Esophagus (tissue), 2 donors: ENCODE measurements at regions not wholly inside any gene's neighbourhood (a gene's known extent, or its start where the extent isn't known, plus 50 kb on each side); places are given as distances from the start of the nearest gene placed in this dataset.

ENCODE experiments used
- H3K27ac ChIP-seq, 2 donors: one replicate each; pipeline ENCODE4 v1.5.1; 2013; ENCODE audit warnings: low read depth in 2 of 2, mild to moderate bottlenecking in 2 of 2, inconsistent platforms in 1 of 2, low read length in 1 of 2, moderate library complexity in 1 of 2
- H3K27me3 ChIP-seq, 2 donors: one replicate each; pipeline ENCODE4 v1.6.1; 2013; ENCODE audit warnings: low read length in 2 of 2, control low read depth in 1 of 2, mild to moderate bottlenecking in 1 of 2; ENCODE audit not compliant: insufficient read depth in 2 of 2, control insufficient read depth in 1 of 2
- H3K36me3 ChIP-seq, 2 donors: one replicate each; pipeline ENCODE4 v1.6.1; 2013; ENCODE audit warnings: low read length in 1 of 2; ENCODE audit not compliant: control insufficient read depth in 2 of 2, insufficient read depth in 2 of 2
- H3K4me1 ChIP-seq, 2 donors: one replicate each; pipeline ENCODE4 v1.6.1; 2013; ENCODE audit warnings: low read length in 1 of 2; ENCODE audit not compliant: control insufficient read depth in 2 of 2, insufficient read depth in 2 of 2
- H3K4me3 ChIP-seq, 2 donors: one replicate each; pipeline ENCODE4 v1.5.1; 2013; ENCODE audit warnings: low read length in 2 of 2, mild to moderate bottlenecking in 2 of 2, low read depth in 1 of 2, moderate library complexity in 1 of 2
- H3K9me3 ChIP-seq, 2 donors: one replicate each; pipeline ENCODE4 v1.6.1; 2013; ENCODE audit warnings: mild to moderate bottlenecking in 2 of 2, low read depth in 1 of 2, low read length in 1 of 2, moderate library complexity in 1 of 2; ENCODE audit not compliant: control insufficient read depth in 2 of 2, insufficient read depth in 1 of 2
- WGBS, 2 donors: extraction: QIAGEN DNeasy Blood & Tissue Kit; methylation state at CpG; one replicate each; pipeline ENCODE4 v1.1.7; 2013; 5-methylcytosine and 5-hydroxymethylcytosine counted together
- donor health status: healthy with polysubstance abuse.
- donor health status: Bipolar disorder and iron deficiency.

GRCh38 chr2:45180033-45180746 lies 170.9 kb upstream of the SIX2 start:
- H3K4me1 ChIP-seq: peaks cover 0 to 4% of the 10 kb centered on the region in 2 donors
- H3K4me3 ChIP-seq: no peak overlapping the region
- peaks cover 0 to 2% of the 10 kb centered on the region in 2 donors for H3K9me3 ChIP-seq
- 71 to 78% methylated on average over 6 of the region's 6 CpGs for WGBS, 2 donors
- H3K27ac ChIP-seq: no peak overlapping the region
- no peaks in the 10 kb centered on the region for H3K36me3 ChIP-seq
- no peaks in the 10 kb centered on the region for H3K27me3 ChIP-seq

- Histone ChIP-seq H3K36me3 (no peaks in the 10 kb centered on the region), H3K27ac (no peak overlapping the region), H3K27me3 (no peaks in the 10 kb centered on the region), H3K4me1 (no peaks in the 10 kb centered on the region), H3K4me3 (no peak overlapping the region), H3K9me3 (peaks cover 0 to 2% of the 10 kb centered on the region in 2 donors)
- 82 to 87% methylated on average over 2 of the region's 2 CpGs for WGBS, 2 donors
Measured at GRCh38 chr2:45178854-45179253, 169.6 kb upstream of the SIX2 start.

GRCh38 chr2:45178359-45178758 lies 169.1 kb upstream of the SIX2 start:
- H3K9me3 ChIP-seq: peaks cover 0 to 2% of the 10 kb centered on the region in 2 donors
- no peak overlapping the region for H3K4me3 ChIP-seq
- H3K36me3 ChIP-seq: no peaks in the 10 kb centered on the region
- H3K27ac ChIP-seq: no peak overlapping the region
- H3K27me3 ChIP-seq: no peaks in the 10 kb centered on the region
- WGBS, 2 donors: 46 to 64% methylated on average over 1 of the region's 1 CpG
- no peaks in the 10 kb centered on the region for H3K4me1 ChIP-seq

- Histone ChIP-seq H3K4me1 (no peaks in the 10 kb centered on the region), H3K9me3 (peaks cover 0 to 2% of the 10 kb centered on the region in 2 donors), H3K27ac (no peak overlapping the region), H3K36me3 (no peaks in the 10 kb centered on the region), H3K27me3 (no peaks in the 10 kb centered on the region), H3K4me3 (no peak overlapping the region)
- 67 to 70% methylated on average over 9 of the region's 9 CpGs for WGBS, 2 donors
Measured at GRCh38 chr2:45177870-45178269, 168.6 kb upstream of the SIX2 start.

GRCh38 chr2:45176390-45176789 lies 167.1 kb upstream of the SIX2 start:
- Histone ChIP-seq H3K27me3 (no peaks in the 10 kb centered on the region), H3K27ac (no peak overlapping the region), H3K36me3 (no peaks in the 10 kb centered on the region), H3K9me3 (peaks cover 0 to 2% of the 10 kb centered on the region in 2 donors), H3K4me3 (no peak overlapping the region), H3K4me1 (no peaks in the 10 kb centered on the region)

GRCh38 chr2:45173513-45173912 lies 164.3 kb upstream of the SIX2 start:
- WGBS, 2 donors: 47 to 57% methylated on average over 2 of the region's 2 CpGs
- H3K27me3 ChIP-seq: peaks cover 4 to 6% of the 10 kb centered on the region in 2 donors
- peaks cover 0 to 5% of the 10 kb centered on the region in 2 donors for H3K9me3 ChIP-seq
- no peak overlapping the region for H3K4me3 ChIP-seq
- H3K4me1 ChIP-seq: peaks cover 3 to 11% of the 10 kb centered on the region in 2 donors
- no peak overlapping the region for H3K27ac ChIP-seq
- H3K36me3 ChIP-seq: no peaks in the 10 kb centered on the region

- Histone ChIP-seq H3K27ac (no peak overlapping the region), H3K27me3 (peaks cover 5 to 6% of the 10 kb centered on the region in 2 donors)
Measured at GRCh38 chr2:45172760-45173392, 163.6 kb upstream of the SIX2 start.

GRCh38 chr2:45172142-45172541 lies 162.9 kb upstream of the SIX2 start:
- 92 to 96% methylated on average over 1 of the region's 1 CpG for WGBS, 2 donors
- Histone ChIP-seq H3K9me3 (peaks cover 0 to 5% of the 10 kb centered on the region in 2 donors), H3K4me3 (no peak overlapping the region), H3K27me3 (peaks cover 6 to 7% of the 10 kb centered on the region in 2 donors), H3K27ac (no peak overlapping the region), H3K36me3 (no peaks in the 10 kb centered on the region), H3K4me1 (peaks cover 3 to 11% of the 10 kb centered on the region in 2 donors)

More at GRCh38 chr2:45172760-45173392, 163.6 kb upstream of the SIX2 start:
- peaks cover 0 to 5% of the 10 kb centered on the region in 2 donors for H3K9me3 ChIP-seq
- 80 to 86% methylated on average over 2 of the region's 2 CpGs for WGBS, 2 donors
- H3K36me3 ChIP-seq: no peaks in the 10 kb centered on the region
- H3K4me1 ChIP-seq: peaks cover 3 to 11% of the 10 kb centered on the region in 2 donors
- H3K4me3 ChIP-seq: no peak overlapping the region

GRCh38 chr2:45171136-45171501 lies 161.9 kb upstream of the SIX2 start:
- no peaks in the 10 kb centered on the region for H3K36me3 ChIP-seq
- H3K4me3 ChIP-seq: no peak overlapping the region
- H3K4me1 ChIP-seq: peaks cover 3 to 11% of the 10 kb centered on the region in 2 donors
- H3K27me3 ChIP-seq: peaks cover 6 to 7% of the 10 kb centered on the region in 2 donors
- WGBS, 2 donors: 41 to 45% methylated on average over 6 of the region's 6 CpGs
- H3K9me3 ChIP-seq: peaks cover 0 to 3% of the 10 kb centered on the region in 2 donors
- no peak overlapping the region for H3K27ac ChIP-seq
